ENCODE measurements at regions not wholly inside any gene's neighbourhood (a gene's known extent, or its start where the extent isn't known, plus 50 kb on each side); places are given as distances from the start of the nearest gene placed in this dataset.

GRCh38 chr7:369476-370258 is 79.7 kb downstream of the FOXL3 start:
- POLR2A ChIA-PET: no interaction called here
- TF ChIP-seq ZFX (IDR thresholded peaks at IDR 0.05) (no peak), ATF3 (IDR thresholded peaks at IDR 0.05) (no peak)
- Histone ChIP-seq H3K4me3 (replicated peaks in 1 of 2; ENCODE audit: low read depth in 1 of 2, low read length in 2 of 2) (no peak overlapping the region), H3K4me1 (ENCODE audit: control insufficient read depth in 1 of 2, insufficient read depth in 2 of 2, low read length in 2 of 2) (no peaks in the 10 kb centered on the region), H3K9me3 (ENCODE audit: control insufficient read depth in 1 of 2, insufficient read depth in 1 of 2, low read depth in 1 of 2, low read length in 2 of 2) (no peaks in the 10 kb centered on the region), H3K36me3 (ENCODE audit: control insufficient read depth in 1 of 2, insufficient read depth in 2 of 2, low read length in 2 of 2) (no peaks in the 10 kb centered on the region), H2AFZ (ENCODE audit: low read depth, low read length, poor library complexity, severe bottlenecking) (no peak overlapping the region), H3K27ac (ENCODE audit: low read depth, low read length) (no peak overlapping the region), H3K4me2 (ENCODE audit: low read length) (no peak overlapping the region), H4K20me1 (ENCODE audit: insufficient read depth) (no peaks in the 10 kb centered on the region), H3K9me2 (ENCODE audit: insufficient read depth) (no peaks in the 10 kb centered on the region), H3K9ac (ENCODE audit: low read length) (no peak overlapping the region), H3K79me2 (ENCODE audit: insufficient read depth, low read length) (no peaks in the 10 kb centered on the region), H3K27me3 (ENCODE audit: insufficient read depth, low read length) (peaks cover 7% of the 10 kb centered on the region; the same call in 1 of the 2 replicates)
- CTCF ChIA-PET: no interaction called here
- ATAC-seq (no peak), DNase-seq (ENCODE audit: low read depth, low spot score) (no peak)
- no TSS peak for BruUV-seq (replicated peaks)
- intact Hi-C loops (cut with micrococcal nuclease): no loop called here
- RAD21 ChIA-PET (ENCODE audit: low non-redundant PET in 1 of 2, low total read pairs in 2 of 2, uncharacterized antibody in 2 of 2, unreplicated experiment in 2 of 2): no interaction called here

DNA sequence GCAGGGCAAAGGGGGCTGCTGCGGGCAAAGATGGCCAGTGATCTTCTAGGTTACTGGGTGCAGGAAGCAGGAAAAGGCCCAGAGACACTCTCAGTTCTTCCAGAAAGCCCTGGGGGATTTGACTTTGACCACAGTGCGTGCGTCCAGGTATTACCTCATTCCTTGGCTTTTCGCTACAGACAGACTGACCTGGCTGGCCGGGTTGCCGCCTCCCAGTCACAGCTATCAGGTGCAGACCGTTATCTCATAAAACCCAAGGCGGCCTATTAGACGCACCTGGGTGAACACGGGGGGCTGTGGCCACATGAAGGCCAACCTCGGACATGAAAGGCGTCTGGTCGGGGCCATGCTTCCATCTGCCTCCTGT is 80.3 kb downstream of the FOXL3 start:
- ChIA-PET RAD21 (ENCODE audit: low non-redundant PET in 1 of 2, low total read pairs in 2 of 2, uncharacterized antibody in 2 of 2, unreplicated experiment in 2 of 2) (no interaction called here), POLR2A (no interaction called here), CTCF (no interaction called here)
- Histone ChIP-seq H3K9ac (ENCODE audit: low read length) (no peak overlapping the region), H3K4me3 (replicated peaks in 1 of 2; ENCODE audit: low read depth in 1 of 2, low read length in 2 of 2) (no peak overlapping the region), H3K4me2 (ENCODE audit: low read length) (no peak overlapping the region), H3K36me3 (ENCODE audit: control insufficient read depth in 1 of 2, insufficient read depth in 2 of 2, low read length in 2 of 2) (no peaks in the 10 kb centered on the region), H3K9me2 (ENCODE audit: insufficient read depth) (no peaks in the 10 kb centered on the region), H3K79me2 (ENCODE audit: insufficient read depth, low read length) (no peaks in the 10 kb centered on the region), H3K27me3 (ENCODE audit: insufficient read depth, low read length) (peaks cover 7% of the 10 kb centered on the region; the same call in 1 of the 2 replicates), H4K20me1 (ENCODE audit: insufficient read depth) (no peaks in the 10 kb centered on the region), H3K4me1 (ENCODE audit: control insufficient read depth in 1 of 2, insufficient read depth in 2 of 2, low read length in 2 of 2) (no peaks in the 10 kb centered on the region), H3K9me3 (ENCODE audit: control insufficient read depth in 1 of 2, insufficient read depth in 1 of 2, low read depth in 1 of 2, low read length in 2 of 2) (no peaks in the 10 kb centered on the region), H3K27ac (ENCODE audit: low read depth, low read length) (no peak overlapping the region), H2AFZ (ENCODE audit: low read depth, low read length, poor library complexity, severe bottlenecking) (no peak overlapping the region)
- BruUV-seq (replicated peaks): no TSS peak
- intact Hi-C loops (cut with micrococcal nuclease): no loop called here
- ATAC-seq: no peak
- DNase-seq (ENCODE audit: low read depth, low spot score): no peak
- TF ChIP-seq EGR1 (IDR thresholded peaks at IDR 0.05; ENCODE audit: low read depth) (no peak), SP1 (IDR thresholded peaks at IDR 0.05; ENCODE audit: low read depth) (no peak), POLR2AphosphoS5 (IDR thresholded peaks at IDR 0.05; ENCODE audit: low read depth, low read length) (no peak), RAD21 (IDR thresholded peaks at IDR 0.05; ENCODE audit: low read depth) (no peak), SIN3A (IDR thresholded peaks at IDR 0.05; ENCODE audit: low read depth) (no peak), CEBPB (IDR thresholded peaks at IDR 0.05; ENCODE audit: low read depth) (no peak), ATF3 (IDR thresholded peaks at IDR 0.05) (no peak), JUND (IDR thresholded peaks at IDR 0.05) (no peak), EZH2phosphoT487 (IDR thresholded peaks at IDR 0.05; ENCODE audit: borderline replicate concordance) (no peak), FOSL1 (IDR thresholded peaks at IDR 0.05; ENCODE audit: low read depth) (no peak), CTCF (IDR thresholded peaks at IDR 0.05 in 2 of 3, conservative IDR thresholded peaks at IDR 0.05 in 1 of 3; ENCODE audit: borderline replicate concordance in 1 of 3, insufficient read depth in 1 of 3, low read depth in 2 of 3, low read length in 2 of 3) (no peak), EZH2 (IDR thresholded peaks at IDR 0.05) (no peak), SRF (IDR thresholded peaks at IDR 0.05; ENCODE audit: low read depth) (no peak), CBX3 (IDR thresholded peaks at IDR 0.05; ENCODE audit: low read depth) (no peak)
- TF ChIP-seq, protein P1, sequence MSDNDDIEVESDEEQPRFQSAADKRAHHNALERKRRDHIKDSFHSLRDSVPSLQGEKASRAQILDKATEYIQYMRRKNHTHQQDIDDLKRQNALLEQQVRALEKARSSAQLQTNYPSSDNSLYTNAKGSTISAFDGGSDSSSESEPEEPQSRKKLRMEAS (IDR thresholded peaks at IDR 0.05): no peak
